GM12878 (cell line): ENCODE measurements at regions not wholly inside any gene's neighbourhood (a gene's known extent, or its start where the extent isn't known, plus 50 kb on each side); places are given as distances from the start of the nearest gene placed in this dataset.

Experiments
- CEBPB ChIP-seq, 2 experiments: fragments of 150-350 bp in 1 of 2; IDR thresholded peaks; 2 replicates each; pipeline ENCODE4 v1.6.1; 2012 to 2014; ENCODE audit warnings: low read depth in 2 of 2, low read length in 2 of 2, borderline replicate concordance in 1 of 2, inconsistent platforms in 1 of 2
- CTCF ChIP-seq, 3 experiments: IDR thresholded peaks in 2 of 3; conservative IDR thresholded peaks in 1 of 3; 2 replicates each; pipeline ENCODE4 v1.5.1; 2011; ENCODE audit warnings: low read depth in 3 of 3, low read length in 3 of 3, mild to moderate bottlenecking in 3 of 3, control low read depth in 2 of 3, moderate library complexity in 2 of 3, inconsistent platforms in 1 of 3, mixed read lengths in 1 of 3; ENCODE audit not compliant: control insufficient read depth in 2 of 3, insufficient read depth in 1 of 3; ENCODE audit errors: extremely low read depth in 1 of 3
- EP300 ChIP-seq, 2 experiments: fragments of 150-350 bp in 1 of 2; IDR thresholded peaks; 2 replicates each; pipeline ENCODE4 v1.6.1; 2011 to 2012; ENCODE audit warnings: low read depth in 2 of 2, low read length in 2 of 2, borderline replicate concordance in 1 of 2, improper control_type of control experiment in 1 of 2, inconsistent platforms in 1 of 2; ENCODE audit not compliant: control insufficient read depth in 1 of 2
- FOS ChIP-seq: IDR thresholded peaks from 3 replicates; pipeline ENCODE4 v1.6.1; 2011; ENCODE audit warnings: borderline replicate concordance; ENCODE audit not compliant: insufficient read length; ENCODE audit errors: extremely low read depth
- JUNB ChIP-seq: IDR thresholded peaks from 2 replicates; pipeline ENCODE4 v1.6.1; 2016; ENCODE audit warnings: antibody characterized with exemption, mild to moderate bottlenecking
- MEF2A ChIP-seq: IDR thresholded peaks from 2 replicates; pipeline ENCODE4 v1.6.1; 2011; ENCODE audit warnings: low read depth, mild to moderate bottlenecking, low read length, moderate library complexity; ENCODE audit not compliant: insufficient read depth
- POLR2A ChIP-seq: IDR thresholded peaks from 2 replicates; pipeline ENCODE4 v1.6.1; 2011; ENCODE audit warnings: low read depth, mild to moderate bottlenecking, low read length
- SIN3A ChIP-seq: IDR thresholded peaks from 2 replicates; pipeline ENCODE4 v1.6.1; 2012; ENCODE audit warnings: low read depth, low read length, improper control_type of control experiment
- STAT1 ChIP-seq: fragments of 450-650 bp; conservative IDR thresholded peaks from 2 replicates; pipeline ENCODE4 v1.6.1; 2014; ENCODE audit warnings: antibody characterized with exemption, mild to moderate bottlenecking
- SUZ12 ChIP-seq: fragments of 200-600 bp; sonication (generic); IDR thresholded peaks from one replicate; pipeline ENCODE4 v1.6.1; 2018; ENCODE audit warnings: antibody characterized with exemption, mild to moderate bottlenecking; ENCODE audit not compliant: unreplicated experiment
- WRNIP1 ChIP-seq: IDR thresholded peaks from 2 replicates; pipeline ENCODE4 v1.6.1; 2011; ENCODE audit warnings: low read depth, low read length, improper control_type of control experiment, borderline replicate concordance
- ZNF217 ChIP-seq: fragments of 450-650 bp; IDR thresholded peaks from 2 replicates; pipeline ENCODE4 v1.6.1; 2017; ENCODE audit warnings: antibody characterized with exemption, mild to moderate bottlenecking

- TF ChIP-seq CTCF (IDR thresholded peaks at IDR 0.05 in 2 of 3, conservative IDR thresholded peaks at IDR 0.05 in 1 of 3; ENCODE audit: control insufficient read depth in 2 of 3, extremely low read depth in 1 of 3, insufficient read depth in 1 of 3, low read depth in 3 of 3, low read length in 3 of 3): no peak
- TF ChIP-seq SIN3A: no peak
- no peak for TF ChIP-seq WRNIP1
- no peak for TF ChIP-seq POLR2A
- TF ChIP-seq FOS: no peak
- no peak for TF ChIP-seq MEF2A
- TF ChIP-seq EP300 (IDR thresholded peaks at IDR 0.05; ENCODE audit: borderline replicate concordance in 1 of 2, control insufficient read depth in 1 of 2, low read depth in 2 of 2, low read length in 2 of 2): no peak
- TF ChIP-seq SUZ12: no peak
- TF ChIP-seq JUNB: no peak
- TF ChIP-seq STAT1: no peak
- TF ChIP-seq ZNF217: no peak
- TF ChIP-seq CEBPB (IDR thresholded peaks at IDR 0.05; ENCODE audit: borderline replicate concordance in 1 of 2, low read depth in 2 of 2, low read length in 2 of 2): no peak
Observed at GRCh38 chr6:74650668-74651067, 555.2 kb downstream of the COL12A1 start.
